PFSK-1 (cell line): ENCODE measurements at regions not wholly inside any gene's neighbourhood (a gene's known extent, or its start where the extent isn't known, plus 50 kb on each side); places are given as distances from the start of the nearest gene placed in this dataset.

Experiments
- FOXP2 ChIP-seq: optimal IDR thresholded peaks from 2 replicates; pipeline ENCODE3; 2011; ENCODE audit warnings: borderline replicate concordance, control low read depth, inconsistent platforms; ENCODE audit not compliant: insufficient read depth; ENCODE audit errors: extremely low read length, extremely low read depth
- POLR2AphosphoS5 ChIP-seq: IDR thresholded peaks from 2 replicates; pipeline ENCODE4 v1.6.1; 2012; ENCODE audit warnings: low read depth, mild to moderate bottlenecking, control low read depth, low read length, moderate library complexity
- SIN3A ChIP-seq: IDR thresholded peaks from 2 replicates; pipeline ENCODE4 v1.6.1; 2012; ENCODE audit warnings: mild to moderate bottlenecking, low read length, moderate library complexity, borderline replicate concordance; ENCODE audit not compliant: insufficient read depth
- TAF1 ChIP-seq: IDR thresholded peaks from 2 replicates; pipeline ENCODE4 v1.6.1; 2012; ENCODE audit warnings: low read length, control low read depth, borderline replicate concordance; ENCODE audit not compliant: insufficient read depth
- TF ChIP-seq, protein P1 (sequence below), 2 experiments: IDR thresholded peaks; 2 replicates each; pipeline versions ENCODE4 v1.6.1 to v1.8.0; 2011 to 2012; ENCODE audit warnings: low read depth in 2 of 2, low read length in 2 of 2, control low read depth in 1 of 2, inconsistent platforms in 1 of 2, mild to moderate bottlenecking in 1 of 2, moderate library complexity in 1 of 2; ENCODE audit not compliant: insufficient read depth in 1 of 2

DNA sequence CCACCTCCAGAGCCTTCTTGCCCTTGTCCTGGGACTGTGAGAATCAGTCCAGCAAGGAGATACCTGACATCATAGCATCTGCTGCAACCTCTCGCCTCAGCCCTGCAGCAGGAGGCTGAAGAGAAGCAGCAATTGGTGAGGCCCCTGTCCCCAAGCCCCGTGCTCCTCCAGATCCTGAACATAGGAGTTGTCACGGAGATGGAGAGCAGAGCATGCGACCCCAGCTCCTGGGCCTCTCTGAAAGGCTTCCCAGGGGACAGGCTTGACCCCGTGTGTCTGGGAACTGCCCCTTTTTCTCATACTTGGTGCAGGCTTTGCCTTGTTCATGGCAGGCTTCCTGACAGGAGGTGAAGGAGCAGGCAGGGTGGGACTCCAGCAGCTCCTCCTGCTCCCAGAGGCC, 127.7 kb upstream of the PZP start:
- TF ChIP-seq FOXP2 (no peak), SIN3A (no peak), TAF1 (no peak), POLR2AphosphoS5 (no peak)
- TF ChIP-seq, protein P1, sequence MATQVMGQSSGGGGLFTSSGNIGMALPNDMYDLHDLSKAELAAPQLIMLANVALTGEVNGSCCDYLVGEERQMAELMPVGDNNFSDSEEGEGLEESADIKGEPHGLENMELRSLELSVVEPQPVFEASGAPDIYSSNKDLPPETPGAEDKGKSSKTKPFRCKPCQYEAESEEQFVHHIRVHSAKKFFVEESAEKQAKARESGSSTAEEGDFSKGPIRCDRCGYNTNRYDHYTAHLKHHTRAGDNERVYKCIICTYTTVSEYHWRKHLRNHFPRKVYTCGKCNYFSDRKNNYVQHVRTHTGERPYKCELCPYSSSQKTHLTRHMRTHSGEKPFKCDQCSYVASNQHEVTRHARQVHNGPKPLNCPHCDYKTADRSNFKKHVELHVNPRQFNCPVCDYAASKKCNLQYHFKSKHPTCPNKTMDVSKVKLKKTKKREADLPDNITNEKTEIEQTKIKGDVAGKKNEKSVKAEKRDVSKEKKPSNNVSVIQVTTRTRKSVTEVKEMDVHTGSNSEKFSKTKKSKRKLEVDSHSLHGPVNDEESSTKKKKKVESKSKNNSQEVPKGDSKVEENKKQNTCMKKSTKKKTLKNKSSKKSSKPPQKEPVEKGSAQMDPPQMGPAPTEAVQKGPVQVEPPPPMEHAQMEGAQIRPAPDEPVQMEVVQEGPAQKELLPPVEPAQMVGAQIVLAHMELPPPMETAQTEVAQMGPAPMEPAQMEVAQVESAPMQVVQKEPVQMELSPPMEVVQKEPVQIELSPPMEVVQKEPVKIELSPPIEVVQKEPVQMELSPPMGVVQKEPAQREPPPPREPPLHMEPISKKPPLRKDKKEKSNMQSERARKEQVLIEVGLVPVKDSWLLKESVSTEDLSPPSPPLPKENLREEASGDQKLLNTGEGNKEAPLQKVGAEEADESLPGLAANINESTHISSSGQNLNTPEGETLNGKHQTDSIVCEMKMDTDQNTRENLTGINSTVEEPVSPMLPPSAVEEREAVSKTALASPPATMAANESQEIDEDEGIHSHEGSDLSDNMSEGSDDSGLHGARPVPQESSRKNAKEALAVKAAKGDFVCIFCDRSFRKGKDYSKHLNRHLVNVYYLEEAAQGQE (IDR thresholded peaks at IDR 0.05; ENCODE audit: insufficient read depth in 1 of 2, low read depth in 2 of 2, low read length in 2 of 2): no peak

GRCh38 chr12:9334964-9335363, 126.8 kb upstream of the PZP start:
- TF ChIP-seq TAF1: no peak
- TF ChIP-seq, protein P1 (IDR thresholded peaks at IDR 0.05; ENCODE audit: insufficient read depth in 1 of 2, low read depth in 2 of 2, low read length in 2 of 2): no peak
- no peak for TF ChIP-seq FOXP2
- TF ChIP-seq POLR2AphosphoS5: no peak
- no peak for TF ChIP-seq SIN3A

DNA sequence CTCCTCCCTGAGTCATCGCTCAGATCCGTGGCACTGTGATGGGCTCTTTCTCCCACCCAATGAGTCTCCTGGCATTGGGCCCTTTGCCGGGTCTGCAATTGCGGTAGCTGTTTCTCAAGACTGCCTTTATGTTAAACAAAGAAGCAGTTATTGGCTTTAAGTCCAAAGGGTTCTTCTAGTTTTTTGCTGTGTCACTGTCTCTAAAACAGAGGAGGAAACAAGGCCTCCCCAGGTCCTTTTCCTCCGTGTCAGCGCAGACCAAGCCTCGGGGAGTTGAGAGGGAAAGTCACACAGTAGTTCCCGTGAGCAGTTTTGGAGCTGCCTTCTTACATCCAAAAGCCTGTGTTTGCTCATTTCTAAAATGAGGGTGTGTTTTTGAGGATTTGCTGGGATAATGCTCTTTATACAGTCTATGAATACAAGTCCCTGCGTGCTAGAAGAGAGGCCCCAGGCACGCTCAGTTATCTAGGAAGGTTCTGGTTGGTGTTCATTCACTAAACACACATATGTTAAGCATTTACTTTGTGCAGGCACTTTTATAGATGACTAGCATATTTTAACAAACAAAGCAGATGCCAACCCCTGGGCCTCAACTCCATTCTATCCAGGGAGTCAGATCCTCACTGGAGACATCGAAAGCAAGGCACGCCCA, 126.0 kb upstream of the PZP start:
- no peak for TF ChIP-seq SIN3A
- TF ChIP-seq, protein P1 (IDR thresholded peaks at IDR 0.05; ENCODE audit: insufficient read depth in 1 of 2, low read depth in 2 of 2, low read length in 2 of 2): no peak
- no peak for TF ChIP-seq TAF1
- TF ChIP-seq POLR2AphosphoS5: no peak
- no peak for TF ChIP-seq FOXP2

- TF ChIP-seq POLR2AphosphoS5: no peak
- TF ChIP-seq, protein P1 (IDR thresholded peaks at IDR 0.05; ENCODE audit: insufficient read depth in 1 of 2, low read depth in 2 of 2, low read length in 2 of 2): no peak
- TF ChIP-seq SIN3A: no peak
- TF ChIP-seq FOXP2: no peak
- no peak for TF ChIP-seq TAF1
Measured at GRCh38 chr12:9333161-9333560, 125.0 kb upstream of the PZP start.

- TF ChIP-seq FOXP2 (no peak), POLR2AphosphoS5 (no peak), TAF1 (no peak), SIN3A (no peak)
- TF ChIP-seq, protein P1 (IDR thresholded peaks at IDR 0.05; ENCODE audit: insufficient read depth in 1 of 2, low read depth in 2 of 2, low read length in 2 of 2): no peak
Measured at GRCh38 chr12:9332564-9332963, 124.4 kb upstream of the PZP start.
